Mucosa of descending colon (tissue), 3 donors: ENCODE measurements at regions not wholly inside any gene's neighbourhood (a gene's known extent, or its start where the extent isn't known, plus 50 kb on each side); places are given as distances from the start of the nearest gene placed in this dataset.

ENCODE experiments used
- ATAC-seq: fragments of 200-7000 bp; cut with Tn5 transposase; one replicate; pipeline ENCODE4 v1.9.1; 2020; ENCODE audit warnings: mild to moderate bottlenecking, moderate library complexity
- DNase-seq, 3 donors: peaks; one replicate each; pipeline ENCODE4 v3.0.0-alpha.2; 2020
- H3K36me3 ChIP-seq: fragments of 200-600 bp; one replicate; pipeline ENCODE4 v1.8.0; 2021; ENCODE audit warnings: low read depth, mild to moderate bottlenecking
- H3K4me1 ChIP-seq: fragments of 200-600 bp; one replicate; pipeline ENCODE4 v1.8.0; 2021; ENCODE audit warnings: low read depth, mild to moderate bottlenecking
- H3K4me3 ChIP-seq: fragments of 200-600 bp; one replicate; pipeline ENCODE4 v1.8.0; 2021; ENCODE audit warnings: mild to moderate bottlenecking
- H3K9me3 ChIP-seq: fragments of 200-600 bp; one replicate; pipeline ENCODE4 v1.8.0; 2021; ENCODE audit warnings: mild to moderate bottlenecking
- CTCF ChIP-seq: fragments of 200-600 bp; IDR thresholded peaks from one replicate; pipeline ENCODE4 v1.8.0; 2022; ENCODE audit warnings: antibody characterized with exemption, mild to moderate bottlenecking
- intact Hi-C, 2 donors: fragments of 100-400 bp; cut with DNase I in 1 of 2; cut with micrococcal nuclease in 1 of 2; formaldehyde crosslinking; loops; one replicate each; pipeline versions ENCODE4 v1.11.0 to v1.11.1; 2022; cut with DNase I, micrococcal nuclease
- donor health status: DM: no; HTN: no; CAD: no; lungs with moderate emphysema.
- donor health status: DM: no; HTN: no; CAD: no.
- donor health status: DM: no; HTN: yes; CAD: no.

- intact Hi-C loops: no loop called here
- DNase-seq (no peak), ATAC-seq (no peak)
- no peak for TF ChIP-seq CTCF
- Histone ChIP-seq H3K36me3 (no peaks in the 10 kb centered on the region), H3K9me3 (no peaks in the 10 kb centered on the region), H3K4me1 (no peaks in the 10 kb centered on the region), H3K4me3 (no peak overlapping the region)
Measured at GRCh38 chr14:89531661-89532335, 114.8 kb upstream of the FOXN3 start.

GRCh38 chr14:89524990-89525667 is 108.1 kb upstream of the FOXN3 start:
- TF ChIP-seq CTCF: no peak
- Histone ChIP-seq H3K4me3 (no peak overlapping the region), H3K36me3 (no peaks in the 10 kb centered on the region), H3K4me1 (no peaks in the 10 kb centered on the region), H3K9me3 (peaks cover 2% of the 10 kb centered on the region)
- ATAC-seq (no peak), DNase-seq (no peak)
- intact Hi-C loops: no loop called here

GRCh38 chr14:89524412-89524811 is 107.4 kb upstream of the FOXN3 start:
- no peak overlapping the region for H3K4me3 ChIP-seq
- ATAC-seq: no peak
- TF ChIP-seq CTCF: no peak
- H3K9me3 ChIP-seq: peaks cover 2% of the 10 kb centered on the region
- no peak for DNase-seq
- no peaks in the 10 kb centered on the region for H3K4me1 ChIP-seq
- intact Hi-C loops: no loop called here
- H3K36me3 ChIP-seq: no peaks in the 10 kb centered on the region

GRCh38 chr14:89521988-89522387 is 105.0 kb upstream of the FOXN3 start:
- Histone ChIP-seq H3K4me3 (no peak overlapping the region), H3K36me3 (no peaks in the 10 kb centered on the region), H3K9me3 (peaks cover 2% of the 10 kb centered on the region), H3K4me1 (no peaks in the 10 kb centered on the region)
- no peak for TF ChIP-seq CTCF
- DNase-seq (no peak), ATAC-seq (no peak)
- intact Hi-C loops: no loop called here

- no peak for TF ChIP-seq CTCF
- peaks cover 2% of the 10 kb centered on the region for H3K9me3 ChIP-seq
- no peaks in the 10 kb centered on the region for H3K36me3 ChIP-seq
- intact Hi-C loops: no loop called here
- ATAC-seq (no peak), DNase-seq (no peak)
- no peaks in the 10 kb centered on the region for H3K4me1 ChIP-seq
- no peak overlapping the region for H3K4me3 ChIP-seq
Measured at GRCh38 chr14:89519040-89519439, 102.0 kb upstream of the FOXN3 start.
